GM19324 (cell line): ENCODE measurements at regions not wholly inside any gene's neighbourhood (a gene's known extent, or its start where the extent isn't known, plus 50 kb on each side); places are given as distances from the start of the nearest gene placed in this dataset.

ENCODE experiments used
- ATAC-seq: cut with Tn5 transposase; IDR thresholded peaks from one replicate; pipeline ENCODE4 v1.9.1; 2021; ENCODE audit warnings: mild to moderate bottlenecking, moderate library complexity; ENCODE audit not compliant: unreplicated experiment, low FRiP score

DNA sequence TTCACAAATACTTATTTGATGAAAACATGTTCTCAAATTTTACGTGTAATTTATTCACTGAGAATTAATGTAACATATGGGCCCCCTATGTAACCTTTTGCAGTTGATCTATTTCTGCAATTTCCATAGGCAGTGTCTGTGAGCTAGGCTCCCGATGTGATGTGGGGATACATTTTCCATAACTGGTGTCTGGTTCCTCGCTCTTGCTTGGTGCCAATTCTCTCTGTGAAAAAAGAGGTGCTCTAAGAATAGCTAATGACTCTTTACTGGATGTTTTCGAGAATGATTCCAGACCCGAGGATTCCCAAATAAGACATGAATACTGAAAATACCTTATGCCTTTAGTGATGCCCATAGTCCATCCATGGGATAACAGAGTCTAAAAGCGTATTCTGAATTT, 286.7 kb upstream of the FZD8 start:
- no peak for ATAC-seq

DNA sequence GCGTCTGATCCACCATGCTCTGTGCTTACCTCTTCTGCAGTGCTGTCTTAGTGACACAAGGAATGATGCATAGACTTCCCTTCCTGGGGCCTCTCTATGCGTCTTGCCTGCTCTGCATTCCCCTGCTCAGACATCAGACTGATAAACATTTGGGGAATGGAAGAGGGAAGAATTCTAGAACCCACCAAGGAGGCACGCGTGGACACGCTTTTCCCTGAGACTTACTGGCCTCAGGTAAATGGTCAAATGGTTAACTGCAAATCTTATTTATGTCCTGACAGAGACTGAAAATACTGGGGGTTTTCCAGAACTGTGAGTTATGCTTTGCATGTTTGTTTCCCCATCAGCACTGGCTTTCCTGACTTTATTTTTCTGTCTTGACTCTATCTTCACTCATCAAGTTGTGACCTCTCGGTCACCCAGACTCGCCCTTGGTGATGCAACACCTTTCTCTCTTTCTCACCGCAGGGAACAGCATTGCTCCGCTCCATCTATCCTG, 285.9 kb upstream of the FZD8 start:
- no peak for ATAC-seq

DNA sequence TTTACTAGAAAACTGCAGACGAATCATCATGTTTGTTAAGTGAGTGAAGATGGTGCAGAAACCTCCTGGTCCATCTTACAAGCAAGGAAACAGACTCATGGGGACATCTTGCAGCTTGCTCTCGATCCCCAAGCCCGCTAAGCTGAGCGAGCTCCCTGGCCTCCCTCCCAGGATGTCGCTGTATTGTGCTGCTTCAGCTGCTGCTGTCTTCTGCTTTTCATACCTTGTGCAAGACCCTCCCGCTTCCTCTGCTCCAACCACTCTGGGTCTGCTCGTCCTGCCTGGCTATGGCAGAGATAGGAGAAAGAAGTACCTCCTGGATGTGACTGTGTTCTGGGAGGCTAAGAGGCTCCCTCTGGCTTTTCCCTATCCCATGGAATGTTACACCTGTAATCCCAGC, 285.2 kb upstream of the FZD8 start:
- no peak for ATAC-seq

DNA sequence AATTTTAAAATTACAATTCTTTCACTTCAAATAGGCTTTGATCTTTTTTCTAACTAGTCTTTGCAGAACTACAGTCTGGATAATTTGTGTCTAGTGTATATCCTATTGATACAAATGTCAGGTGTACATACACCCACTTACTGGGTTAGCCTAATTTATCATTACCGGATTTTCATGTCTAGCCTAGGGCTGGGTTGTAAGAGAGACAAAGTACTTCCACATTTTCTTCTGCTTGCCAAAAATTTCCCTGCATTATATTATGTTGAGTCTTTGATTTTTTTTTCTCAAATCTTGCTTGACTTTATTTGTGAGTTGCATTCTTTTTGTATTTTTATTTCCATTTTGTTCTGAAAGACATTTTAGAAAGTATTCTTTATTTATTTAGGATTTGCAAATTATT, 284.8 kb upstream of the FZD8 start:
- no peak for ATAC-seq

DNA sequence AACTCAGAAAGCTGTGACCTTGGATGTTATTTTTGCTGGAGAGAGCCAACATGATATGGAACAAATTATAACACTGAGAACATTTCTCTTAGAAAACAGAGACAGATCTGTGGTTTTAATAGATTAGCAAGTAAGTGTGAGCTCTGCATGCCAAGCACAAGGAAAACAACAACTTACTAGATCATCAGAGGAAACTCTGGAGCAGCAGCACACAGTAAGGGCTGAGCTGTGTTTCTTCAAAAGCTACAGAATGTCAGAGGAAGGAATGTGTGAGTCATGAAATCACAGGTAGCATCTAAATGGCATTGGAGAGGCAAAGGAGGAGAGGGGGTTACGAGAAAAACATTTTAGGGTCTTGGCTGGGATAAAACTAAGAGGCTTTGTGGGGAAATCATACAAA, 283.4 kb upstream of the FZD8 start:
- ATAC-seq, result no peak

DNA sequence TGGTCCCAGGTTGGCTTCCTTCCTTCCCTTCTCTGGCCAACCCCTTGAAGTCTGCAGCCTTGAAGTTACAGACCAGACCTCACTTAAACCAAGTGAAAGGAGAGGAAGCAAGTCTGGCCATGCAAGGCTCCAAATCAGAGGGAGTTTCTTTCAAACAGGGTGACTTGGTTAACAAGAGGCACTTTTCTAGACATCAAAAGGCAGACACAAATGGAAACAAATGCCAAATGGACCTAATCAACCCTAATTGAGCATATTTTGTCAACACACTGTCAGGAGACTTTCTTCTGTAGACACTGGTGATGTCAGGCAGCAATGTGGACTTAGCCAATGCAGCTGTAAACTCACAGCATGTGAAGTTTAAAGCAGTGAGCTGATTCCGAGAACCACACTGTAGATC, 282.7 kb upstream of the FZD8 start:
- no peak for ATAC-seq

DNA sequence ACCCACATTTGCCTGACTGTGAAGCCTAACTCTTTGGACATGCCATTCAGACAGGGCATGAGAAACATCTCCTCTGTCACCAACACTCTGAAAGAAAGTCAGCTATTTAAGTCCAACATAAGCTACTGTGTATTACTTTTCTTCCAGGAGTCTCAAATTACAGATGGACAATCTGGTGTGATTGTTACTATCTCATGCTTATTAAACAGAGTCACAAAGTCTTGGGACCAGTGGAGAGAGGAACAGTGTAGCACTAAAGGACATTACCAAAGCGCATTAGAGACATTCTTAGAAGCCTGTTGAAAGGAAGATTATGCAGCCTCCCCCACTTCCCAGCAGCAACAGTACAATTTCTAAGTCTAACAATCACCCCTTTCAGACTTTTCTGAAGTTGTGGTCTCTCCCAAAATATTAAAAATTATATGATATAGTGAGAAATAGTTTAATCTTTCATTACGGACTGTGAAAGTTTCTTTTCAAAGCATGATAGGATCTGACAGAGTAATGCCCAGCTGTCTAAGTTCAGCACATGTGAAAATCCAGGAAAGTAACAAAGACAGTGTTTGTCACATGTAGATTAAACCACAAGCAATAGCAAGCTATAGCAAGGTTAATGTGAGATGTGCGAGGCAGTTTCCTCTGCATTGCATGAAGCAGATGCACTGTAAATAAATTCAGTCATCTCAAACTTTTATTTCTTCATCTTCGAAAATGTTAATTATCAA, 280.9 kb upstream of the FZD8 start:
- no peak for ATAC-seq

DNA sequence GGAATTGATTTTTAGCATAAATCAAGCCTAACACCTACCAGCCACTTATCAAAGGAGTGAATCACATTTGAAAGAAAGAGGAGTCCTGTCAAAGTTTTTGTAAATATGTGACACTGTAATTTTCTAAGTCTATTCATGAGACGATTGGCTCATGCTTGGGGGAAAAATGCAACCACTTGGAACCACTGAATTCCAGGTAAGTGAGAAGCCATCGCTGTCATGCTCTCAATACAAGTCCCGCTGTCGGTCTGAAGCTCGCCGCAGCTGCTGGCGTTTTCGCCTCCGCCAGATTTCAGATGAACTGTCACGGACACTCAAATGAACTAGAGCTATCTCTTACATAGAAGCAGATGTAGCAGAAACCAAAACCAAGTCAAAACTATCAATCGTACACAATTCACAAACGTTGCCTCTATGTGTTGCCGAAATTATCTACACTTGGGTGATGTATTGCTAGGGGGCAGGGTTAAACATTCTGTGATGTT, 279.8 kb upstream of the FZD8 start:
- ATAC-seq, result no peak

DNA sequence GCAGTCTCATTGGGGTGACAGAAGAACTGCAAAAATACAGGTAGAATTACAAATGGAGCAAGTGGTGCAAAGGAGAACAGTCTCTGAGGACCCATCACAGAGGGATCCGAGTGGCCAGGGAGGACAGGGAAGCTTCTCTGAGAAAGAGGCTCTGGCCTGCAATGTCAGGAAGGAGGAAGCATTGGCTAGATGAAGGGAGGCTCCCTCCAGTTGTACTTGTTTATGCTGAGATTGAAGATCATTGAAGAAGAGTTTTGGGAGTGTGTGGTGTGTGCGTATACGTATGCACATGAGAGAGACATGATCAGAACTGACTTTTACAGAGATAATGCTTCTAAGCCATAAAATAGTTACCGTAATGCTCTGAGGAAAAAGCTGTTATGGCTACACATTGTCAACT, 274.7 kb upstream of the FZD8 start:
- ATAC-seq, result no peak

DNA sequence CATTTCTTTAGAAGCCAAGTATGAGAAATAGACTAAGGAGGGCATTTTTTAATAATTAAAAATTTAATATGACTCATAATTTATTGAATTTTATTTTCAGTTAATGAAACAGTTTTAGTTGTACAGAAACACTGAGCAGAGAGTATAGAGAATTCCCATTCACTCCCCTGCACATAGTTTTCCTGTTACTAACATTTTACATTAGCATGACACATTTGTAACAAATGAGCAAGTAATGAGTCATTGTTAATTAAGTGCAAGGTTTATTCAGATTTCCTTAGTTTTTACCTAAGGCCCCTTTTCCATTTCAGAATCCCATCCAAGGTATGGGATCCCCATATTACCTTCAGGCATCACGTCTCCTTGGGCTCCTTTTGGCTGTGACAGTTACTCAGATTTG, 271.5 kb upstream of the FZD8 start:
- ATAC-seq, result no peak

DNA sequence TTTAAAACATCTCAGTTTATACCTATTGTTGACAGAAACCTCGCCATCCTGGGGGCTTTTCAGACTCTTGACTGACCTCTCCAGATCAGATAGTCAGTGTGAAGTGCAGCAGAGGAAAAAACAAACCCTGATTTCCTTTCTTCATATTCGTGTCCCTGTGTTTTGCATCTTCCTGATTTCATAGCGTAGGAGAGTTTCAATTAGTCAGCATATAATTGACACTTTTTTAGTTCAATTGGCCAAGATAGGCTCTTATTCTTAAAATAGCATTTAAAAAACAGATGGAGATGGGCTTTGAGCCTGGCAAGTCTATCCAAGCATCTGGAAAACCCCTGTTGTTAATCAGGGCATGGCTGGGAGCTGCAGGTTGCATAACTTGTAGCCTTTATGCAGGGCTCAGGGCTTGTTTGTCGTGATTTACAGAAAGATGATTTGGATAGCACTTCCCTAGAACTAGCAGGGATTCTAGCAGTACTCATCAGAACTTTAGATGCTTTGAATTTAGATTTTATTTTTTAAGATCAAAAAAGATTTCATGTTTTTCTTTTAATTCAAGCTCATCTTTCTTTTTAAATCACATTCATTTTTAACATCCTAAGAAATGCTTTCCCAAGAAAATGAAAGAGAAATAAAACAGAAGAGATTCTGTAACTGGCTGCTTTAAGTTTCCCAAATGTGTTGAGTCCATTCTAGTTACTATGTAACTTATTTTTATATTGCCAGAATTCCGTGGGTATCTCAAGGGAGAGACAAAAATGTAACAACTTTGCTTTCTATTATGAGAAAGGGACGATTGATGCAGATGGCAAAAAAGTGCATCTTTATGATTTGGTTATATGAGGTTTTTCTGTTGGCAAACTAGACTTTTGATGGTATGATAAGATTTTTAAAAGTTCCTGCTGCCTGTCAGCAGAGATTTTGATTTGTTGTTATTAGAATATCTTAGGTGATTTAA, 270.8 kb upstream of the FZD8 start:
- ATAC-seq, result no peak

DNA sequence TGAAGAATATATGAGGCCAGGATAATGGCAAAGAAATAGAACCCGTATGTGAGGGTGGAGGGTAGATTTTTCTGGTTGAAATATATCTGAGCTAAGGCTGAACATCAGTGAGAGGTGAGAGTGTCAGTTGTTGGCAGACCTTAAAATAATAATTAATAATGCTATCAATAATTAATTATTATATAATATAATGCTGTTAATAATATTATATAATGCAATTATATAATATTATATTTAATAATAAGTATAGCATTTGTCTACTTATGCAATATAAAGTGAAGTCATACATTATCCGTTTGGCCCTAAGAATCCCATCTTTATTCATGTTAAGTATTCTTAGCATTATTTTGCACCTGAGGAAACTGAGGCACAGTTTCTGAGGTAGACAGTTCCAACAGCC, 269.9 kb upstream of the FZD8 start:
- ATAC-seq, result no peak

DNA sequence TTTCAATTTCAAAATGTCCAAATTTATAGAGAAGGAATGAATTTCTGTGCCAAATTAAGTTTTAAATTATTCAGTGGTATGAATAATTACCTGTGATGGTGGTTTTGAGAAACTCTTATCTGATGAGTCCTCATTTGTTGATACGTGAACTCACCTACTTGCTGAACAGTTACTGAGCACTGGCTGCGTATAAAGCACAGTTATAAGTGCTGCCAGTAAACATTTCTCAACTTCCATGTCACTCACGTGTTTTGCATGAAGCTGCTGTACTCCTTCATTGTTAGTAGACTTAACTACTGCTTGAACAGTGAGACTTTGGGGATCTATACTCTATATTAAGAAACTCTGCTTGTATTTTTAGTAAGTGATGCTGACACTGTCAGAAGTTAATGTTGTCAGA, 269.1 kb upstream of the FZD8 start:
- no peak for ATAC-seq

DNA sequence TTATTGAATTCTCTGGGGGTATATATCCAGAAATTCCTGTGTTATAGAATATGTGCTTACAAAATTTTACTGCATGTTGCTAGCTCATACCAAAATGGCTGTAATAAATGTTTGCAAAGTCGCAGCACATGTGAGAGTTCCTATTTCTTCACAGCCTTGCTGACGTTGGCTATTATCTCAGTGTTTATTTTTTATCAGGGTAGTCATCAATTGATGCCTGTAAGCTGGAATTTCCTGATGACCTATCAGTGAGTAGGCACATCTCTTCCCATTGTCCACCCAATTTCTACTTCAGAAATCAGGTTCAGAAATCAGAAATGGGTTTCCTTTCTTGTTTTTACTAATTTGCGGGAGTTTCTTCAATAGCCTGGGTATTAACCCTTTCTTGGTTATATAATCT, 268.1 kb upstream of the FZD8 start:
- no peak for ATAC-seq

DNA sequence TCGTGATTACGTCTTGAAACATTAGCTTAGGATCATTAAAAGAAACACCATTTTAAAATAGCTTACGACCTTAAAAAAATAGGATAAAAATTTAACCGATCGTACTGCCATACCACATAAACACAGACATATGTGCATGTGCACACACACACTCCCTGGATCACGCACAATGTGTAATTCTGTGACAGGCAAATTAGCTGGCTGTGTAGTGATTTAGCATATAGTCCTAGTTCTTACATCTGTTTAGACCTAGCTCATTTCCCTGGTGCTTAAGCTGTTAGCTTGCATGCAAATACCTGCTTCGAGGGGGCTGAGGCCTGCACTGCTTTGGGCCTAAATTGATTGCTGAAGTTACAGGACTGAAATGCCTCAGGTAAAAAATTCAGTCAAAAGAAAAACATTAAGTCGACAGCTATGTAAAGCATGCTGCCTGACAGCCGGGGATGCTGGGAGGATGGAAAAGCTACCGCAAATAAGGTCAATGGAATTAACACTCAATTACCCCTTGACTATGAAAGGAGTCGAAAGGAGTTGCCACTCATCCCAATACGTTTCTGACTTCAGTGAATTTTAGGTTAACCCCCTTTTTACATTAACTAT, 267.1 kb upstream of the FZD8 start:
- ATAC-seq, result no peak

DNA sequence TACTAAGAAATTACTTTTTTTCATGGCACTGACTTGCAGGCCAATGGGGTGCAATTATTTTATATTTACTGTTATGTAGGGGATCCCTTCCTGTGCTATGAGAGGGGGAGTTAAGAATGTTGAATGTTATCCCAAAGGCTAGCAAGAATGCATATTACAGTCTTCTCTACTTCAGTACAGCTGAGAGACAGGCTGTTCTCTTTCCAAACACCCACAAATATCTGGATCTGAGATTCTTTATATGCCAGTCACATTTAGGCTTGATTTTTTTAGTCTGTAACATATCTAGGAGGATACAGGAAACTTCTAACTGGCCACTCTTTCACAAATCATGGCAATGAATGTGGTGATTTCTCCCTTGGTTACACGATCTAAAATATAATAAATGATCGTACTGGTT, 266.4 kb upstream of the FZD8 start:
- no peak for ATAC-seq

DNA sequence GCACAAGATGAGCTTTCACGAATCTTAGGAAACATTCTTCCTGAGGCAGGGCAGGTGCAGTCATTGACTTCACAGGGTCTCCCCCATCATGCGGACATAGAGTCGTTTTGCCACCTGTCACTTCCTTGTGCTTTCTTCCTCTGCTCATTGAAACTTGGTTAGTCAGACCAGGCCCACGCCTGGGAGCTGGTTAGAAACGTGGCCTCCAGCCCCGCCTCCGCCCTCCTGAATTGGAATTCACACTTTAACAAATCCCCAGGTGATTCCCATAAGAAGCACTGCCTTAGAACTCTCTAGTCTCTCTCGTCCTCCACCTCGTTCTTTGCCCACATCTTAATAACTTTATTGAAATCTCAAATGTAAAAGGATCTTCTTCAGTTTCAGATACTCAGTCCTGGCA, 265.5 kb upstream of the FZD8 start:
- ATAC-seq, result no peak

DNA sequence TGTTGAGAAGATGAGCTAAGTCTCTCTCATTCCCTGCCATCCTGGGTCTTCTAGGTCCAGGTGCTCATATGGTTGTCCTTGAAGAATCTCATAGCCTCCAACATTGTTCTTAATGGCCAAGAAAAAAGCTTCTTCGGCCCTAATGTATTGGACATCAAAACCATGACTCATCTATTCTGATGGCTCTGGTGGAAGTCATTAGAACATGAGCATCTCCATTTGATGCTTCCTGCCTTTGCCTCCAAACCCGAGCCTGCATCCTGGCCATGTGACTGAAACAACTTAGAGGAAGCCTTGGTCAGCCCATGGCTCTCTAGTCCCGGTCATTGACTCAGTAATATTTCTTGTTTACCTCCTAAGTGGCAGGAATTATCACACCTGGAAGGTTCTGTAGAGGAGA, 264.1 kb upstream of the FZD8 start:
- ATAC-seq, result no peak

DNA sequence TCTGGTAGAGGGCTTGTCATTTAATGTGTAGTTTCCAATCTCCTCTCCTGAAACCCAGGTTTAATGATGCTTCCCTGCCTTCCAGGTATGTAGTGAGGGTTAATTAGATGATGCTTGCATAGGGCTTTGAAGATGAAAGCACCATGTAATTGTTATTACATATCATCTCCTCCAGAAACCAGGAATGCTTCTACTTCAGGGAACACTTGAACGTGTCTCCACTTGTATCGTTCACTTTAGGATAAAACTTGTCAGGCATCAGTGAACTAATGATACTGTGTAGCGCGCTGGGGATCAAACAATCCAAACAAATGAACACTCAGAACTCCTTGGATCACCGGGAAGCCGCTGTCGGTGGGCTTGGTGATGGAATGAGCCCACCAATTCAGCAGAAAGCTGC, 260.9 kb upstream of the FZD8 start:
- no peak for ATAC-seq

DNA sequence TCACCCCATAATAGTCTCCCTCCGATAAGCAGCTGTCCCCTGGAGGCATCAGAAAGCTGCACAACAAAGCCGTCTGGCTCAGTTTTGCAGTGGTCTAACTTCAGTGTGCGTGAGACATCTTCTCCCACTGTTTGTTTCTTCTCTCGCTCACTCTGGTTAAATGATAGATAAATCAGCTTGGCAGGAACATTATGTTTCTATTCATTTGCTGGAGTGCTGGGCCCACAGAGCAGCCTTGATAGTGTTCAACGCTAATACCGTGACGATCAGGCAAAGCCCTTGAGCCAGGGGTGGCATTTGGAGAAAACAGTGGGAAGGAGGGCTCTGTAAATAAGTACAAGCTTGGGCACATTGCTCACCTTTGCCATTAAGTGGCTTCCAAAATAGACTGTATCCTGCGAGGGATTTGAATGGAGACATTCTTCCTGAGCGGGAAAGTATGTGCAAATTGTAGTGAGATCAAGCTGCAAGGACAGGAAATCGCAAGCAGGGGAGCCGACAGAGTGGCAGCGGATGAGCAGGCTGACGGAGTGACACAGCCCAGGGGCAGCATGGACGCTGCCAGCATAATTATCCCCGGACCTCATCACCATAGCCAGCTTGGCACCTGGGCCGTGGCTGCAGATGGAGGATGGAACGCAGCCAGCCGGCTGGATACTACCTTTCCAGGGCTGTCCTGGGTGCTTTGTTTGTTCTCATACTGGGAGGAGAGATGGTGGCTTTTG, 256.8 kb upstream of the FZD8 start:
- ATAC-seq, result no peak

DNA sequence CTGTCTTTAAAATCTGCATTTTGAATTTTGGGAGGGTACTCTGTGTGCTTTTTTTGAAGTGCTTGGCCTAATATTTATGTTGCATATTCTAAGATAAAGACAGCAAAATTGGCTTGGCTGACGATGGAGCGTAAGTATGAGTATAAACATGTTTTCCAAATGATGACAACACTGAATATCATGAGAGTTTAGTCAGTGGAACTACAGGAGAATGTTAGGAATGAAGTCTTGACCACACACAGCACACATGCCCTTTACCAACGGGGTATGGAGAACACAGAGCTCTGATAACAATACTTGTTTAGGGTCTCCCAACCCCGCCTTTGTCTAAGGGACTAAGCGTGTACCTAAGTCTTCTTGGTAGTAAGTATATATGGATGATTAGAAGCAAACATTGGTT, 253.9 kb upstream of the FZD8 start:
- ATAC-seq, result no peak
